Nephron (organoid): ENCODE measurements at regions not wholly inside any gene's neighbourhood (a gene's known extent, or its start where the extent isn't known, plus 50 kb on each side); places are given as distances from the start of the nearest gene placed in this dataset.

Experiments used
- H3K27ac Mint-ChIP-seq, 3 experiments: 2 replicates each; pipeline ENCODE4 v1.8.0; 2020; ENCODE audit warnings: mixed read lengths in 3 of 3, mild to moderate bottlenecking in 2 of 3, moderate library complexity in 1 of 3
- H3K27me3 Mint-ChIP-seq: 2 replicates; pipeline ENCODE4 v1.8.0; 2021; ENCODE audit warnings: low read depth, mild to moderate bottlenecking, moderate library complexity, mixed read lengths
- H3K36me3 Mint-ChIP-seq: 2 replicates; pipeline ENCODE4 v1.8.0; 2020; ENCODE audit warnings: low read depth, mixed read lengths
- H3K4me1 Mint-ChIP-seq: 2 replicates; pipeline ENCODE4 v1.8.0; 2020; ENCODE audit warnings: mixed read lengths
- H3K4me3 Mint-ChIP-seq, 3 experiments: 2 replicates each; pipeline ENCODE4 v1.8.0; 2020; ENCODE audit warnings: mild to moderate bottlenecking in 3 of 3, mixed read lengths in 3 of 3, moderate library complexity in 2 of 3
- H3K9me3 Mint-ChIP-seq: 2 replicates; pipeline ENCODE4 v1.8.0; 2020; ENCODE audit warnings: mixed read lengths
- TF ChIP-seq, protein P1 (sequence below), 3 experiments: fragments of 200-600 bp; sonication (generic); IDR thresholded peaks; one replicate each; pipeline ENCODE4 v1.5.0; 2021; ENCODE audit warnings: antibody characterized with exemption in 3 of 3; ENCODE audit not compliant: unreplicated experiment in 3 of 3

DNA sequence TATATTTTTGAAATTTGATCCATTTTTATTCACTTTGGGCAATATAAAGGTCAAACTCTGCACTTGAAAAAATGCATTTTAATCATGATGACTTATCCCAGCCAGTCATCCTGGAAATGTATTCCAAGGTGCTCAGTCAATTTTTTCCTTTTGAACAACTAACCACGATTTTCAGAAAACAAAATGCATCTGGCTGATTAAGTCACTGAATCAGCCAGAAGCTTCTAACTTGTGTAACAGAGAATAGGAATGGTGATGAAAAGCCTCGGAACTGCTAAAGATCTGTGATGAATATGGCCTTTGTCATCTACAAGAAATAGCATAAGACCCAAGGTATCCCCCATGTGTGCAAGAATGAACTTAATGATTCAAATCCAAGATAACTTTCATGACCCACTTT lies 572.7 kb downstream of the EPHA4 start:
- H3K36me3 Mint-ChIP-seq, result no peaks in the 10 kb centered on the region
- no peak overlapping the region for H3K4me3 Mint-ChIP-seq
- H3K4me1 Mint-ChIP-seq, result peaks cover 32% of the 10 kb centered on the region
- no peaks in the 10 kb centered on the region for H3K9me3 Mint-ChIP-seq
- H3K27me3 Mint-ChIP-seq, result peaks cover 4% of the 10 kb centered on the region
- TF ChIP-seq, protein P1, sequence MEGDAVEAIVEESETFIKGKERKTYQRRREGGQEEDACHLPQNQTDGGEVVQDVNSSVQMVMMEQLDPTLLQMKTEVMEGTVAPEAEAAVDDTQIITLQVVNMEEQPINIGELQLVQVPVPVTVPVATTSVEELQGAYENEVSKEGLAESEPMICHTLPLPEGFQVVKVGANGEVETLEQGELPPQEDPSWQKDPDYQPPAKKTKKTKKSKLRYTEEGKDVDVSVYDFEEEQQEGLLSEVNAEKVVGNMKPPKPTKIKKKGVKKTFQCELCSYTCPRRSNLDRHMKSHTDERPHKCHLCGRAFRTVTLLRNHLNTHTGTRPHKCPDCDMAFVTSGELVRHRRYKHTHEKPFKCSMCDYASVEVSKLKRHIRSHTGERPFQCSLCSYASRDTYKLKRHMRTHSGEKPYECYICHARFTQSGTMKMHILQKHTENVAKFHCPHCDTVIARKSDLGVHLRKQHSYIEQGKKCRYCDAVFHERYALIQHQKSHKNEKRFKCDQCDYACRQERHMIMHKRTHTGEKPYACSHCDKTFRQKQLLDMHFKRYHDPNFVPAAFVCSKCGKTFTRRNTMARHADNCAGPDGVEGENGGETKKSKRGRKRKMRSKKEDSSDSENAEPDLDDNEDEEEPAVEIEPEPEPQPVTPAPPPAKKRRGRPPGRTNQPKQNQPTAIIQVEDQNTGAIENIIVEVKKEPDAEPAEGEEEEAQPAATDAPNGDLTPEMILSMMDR (IDR thresholded peaks at IDR 0.05; ENCODE audit: unreplicated experiment in 3 of 3), result no peak
- no peak overlapping the region for H3K27ac Mint-ChIP-seq

DNA sequence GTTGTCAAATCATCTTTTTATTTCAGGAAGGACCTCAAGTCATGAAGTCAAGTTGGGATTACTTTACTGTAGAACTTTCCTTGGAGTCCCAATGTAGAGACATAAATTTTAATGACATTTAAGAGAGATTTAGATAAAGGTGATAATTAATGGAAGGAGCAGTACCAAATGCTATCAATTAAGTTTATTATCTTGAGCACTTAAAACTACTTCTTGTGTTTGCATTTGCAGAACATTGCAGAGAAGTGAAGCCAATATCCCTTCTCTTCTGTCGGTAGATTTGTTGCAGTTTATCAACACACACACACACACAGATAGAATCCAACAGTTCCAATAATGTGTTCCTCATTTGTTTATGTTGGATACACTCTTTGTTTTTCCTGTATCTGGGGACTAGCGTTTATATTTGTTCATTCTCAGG lies 570.7 kb downstream of the EPHA4 start:
- H3K4me3 Mint-ChIP-seq, result no peak overlapping the region
- TF ChIP-seq, protein P1 (IDR thresholded peaks at IDR 0.05; ENCODE audit: unreplicated experiment in 3 of 3), result no peak
- H3K4me1 Mint-ChIP-seq, result peaks cover 28% of the 10 kb centered on the region
- H3K36me3 Mint-ChIP-seq, result no peaks in the 10 kb centered on the region
- no peaks in the 10 kb centered on the region for H3K9me3 Mint-ChIP-seq
- peak overlapping the region in 1 of 3 experiments; percentile 4 for H3K27ac Mint-ChIP-seq
- peaks cover 4% of the 10 kb centered on the region for H3K27me3 Mint-ChIP-seq

DNA sequence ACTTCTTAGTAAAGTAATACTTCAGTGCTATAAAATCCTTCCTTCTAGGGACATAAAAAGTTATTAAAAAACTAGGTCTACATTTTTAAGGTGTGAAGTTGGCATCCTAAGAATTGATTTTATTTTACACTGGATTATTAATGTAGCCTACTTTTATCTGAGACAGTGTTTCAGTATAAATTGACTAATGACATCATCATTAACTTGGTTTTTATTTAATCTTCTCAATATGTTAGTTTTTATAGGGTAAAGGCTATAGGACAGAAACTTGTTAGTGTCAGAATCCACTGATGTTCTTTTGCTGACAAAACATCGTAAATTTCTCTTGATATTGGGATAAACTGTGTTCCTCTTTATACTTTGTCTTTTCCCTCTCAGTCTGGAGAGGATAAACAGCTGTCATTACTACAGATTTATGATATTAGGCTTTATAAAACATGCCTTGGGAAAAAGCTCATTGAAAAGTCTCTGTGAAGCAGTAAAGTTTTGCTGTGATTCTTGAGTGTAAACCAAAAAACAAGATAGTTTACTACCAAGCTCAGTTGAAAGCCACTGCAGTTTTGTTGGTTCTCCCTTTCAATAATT lies 569.9 kb downstream of the EPHA4 start:
- Mint-ChIP-seq H3K36me3 (no peaks in the 10 kb centered on the region), H3K27me3 (peaks cover 4% of the 10 kb centered on the region), H3K27ac (peak overlapping the region in 1 of 3 experiments; percentile 4), H3K9me3 (no peaks in the 10 kb centered on the region), H3K4me1 (peaks cover 26% of the 10 kb centered on the region), H3K4me3 (no peak overlapping the region)
- TF ChIP-seq, protein P1 (IDR thresholded peaks at IDR 0.05; ENCODE audit: unreplicated experiment in 3 of 3), result no peak

DNA sequence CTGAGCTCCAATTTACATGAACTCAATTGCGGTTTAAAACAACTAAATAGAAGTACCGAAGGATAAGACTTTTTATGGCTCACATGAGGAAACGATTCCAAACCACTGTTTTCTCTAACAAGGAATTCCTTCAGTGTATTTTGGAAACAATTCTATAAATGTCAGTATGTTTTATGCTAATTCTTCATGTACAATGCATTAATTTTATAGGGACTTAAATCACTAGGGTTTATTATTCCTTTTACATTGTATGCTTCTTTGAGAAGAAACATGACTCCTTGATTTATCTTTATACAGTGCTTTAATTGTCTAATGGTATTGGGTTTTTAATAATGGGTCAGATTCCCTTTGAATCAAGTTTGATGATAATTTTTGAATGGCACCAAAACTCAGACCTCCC lies 566.8 kb downstream of the EPHA4 start:
- peak overlapping the region in 2 of 3 experiments; percentile 21 for H3K27ac Mint-ChIP-seq
- peaks cover 4% of the 10 kb centered on the region for H3K27me3 Mint-ChIP-seq
- no peaks in the 10 kb centered on the region for H3K9me3 Mint-ChIP-seq
- no peak overlapping the region for H3K4me3 Mint-ChIP-seq
- no peaks in the 10 kb centered on the region for H3K36me3 Mint-ChIP-seq
- TF ChIP-seq, protein P1 (IDR thresholded peaks at IDR 0.05; ENCODE audit: unreplicated experiment in 3 of 3), result no peak
- peaks cover 26% of the 10 kb centered on the region for H3K4me1 Mint-ChIP-seq

DNA sequence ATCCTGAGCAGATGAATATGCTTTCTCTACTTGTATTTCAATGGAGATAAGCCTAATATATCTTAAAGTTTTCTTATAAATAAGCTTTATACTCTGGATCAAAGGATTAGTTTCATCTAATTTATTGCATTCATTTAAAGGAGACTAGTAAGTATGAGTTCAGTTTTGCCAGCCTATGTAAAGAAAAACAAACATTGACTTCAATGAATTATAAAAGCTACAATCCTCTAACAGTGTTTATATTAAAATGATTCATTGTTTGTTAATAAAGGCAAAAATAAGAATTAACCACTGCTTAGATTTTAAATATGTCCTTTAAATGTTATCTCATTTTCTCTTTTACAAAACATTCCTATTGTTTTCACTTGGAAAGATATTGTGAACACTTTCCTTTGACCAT lies 566.0 kb downstream of the EPHA4 start:
- H3K27me3 Mint-ChIP-seq, result peaks cover 4% of the 10 kb centered on the region
- TF ChIP-seq, protein P1 (IDR thresholded peaks at IDR 0.05; ENCODE audit: unreplicated experiment in 3 of 3), result no peak
- H3K36me3 Mint-ChIP-seq, result no peaks in the 10 kb centered on the region
- H3K4me3 Mint-ChIP-seq, result no peak overlapping the region
- peaks cover 24% of the 10 kb centered on the region for H3K4me1 Mint-ChIP-seq
- H3K9me3 Mint-ChIP-seq, result no peaks in the 10 kb centered on the region
- H3K27ac Mint-ChIP-seq, result no peak overlapping the region

DNA sequence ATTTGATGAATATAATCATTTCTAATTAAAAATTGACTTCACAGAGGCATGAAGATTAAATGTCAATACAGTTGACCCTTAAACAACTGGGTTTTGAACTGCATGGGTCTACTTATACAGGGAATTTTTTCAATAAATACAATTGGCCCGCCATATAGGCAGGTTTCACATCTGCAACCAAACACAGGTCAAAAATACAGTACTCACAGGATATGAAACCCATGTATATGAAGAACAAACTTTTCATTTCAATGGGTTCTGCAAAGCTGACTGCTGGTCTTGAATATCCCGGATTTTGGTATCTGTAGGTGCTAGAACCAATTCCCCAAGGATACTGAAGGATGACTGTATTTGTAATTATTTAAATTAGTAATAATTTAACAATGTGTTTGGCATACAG lies 555.6 kb downstream of the EPHA4 start:
- Mint-ChIP-seq H3K27ac (no peak overlapping the region), H3K4me3 (no peak overlapping the region)

More for the DNA sequence above, 555.6 kb downstream of the EPHA4 start:
- peaks cover 4% of the 10 kb centered on the region for H3K27me3 Mint-ChIP-seq
- H3K36me3 Mint-ChIP-seq, result no peaks in the 10 kb centered on the region
- H3K4me1 Mint-ChIP-seq, result no peaks in the 10 kb centered on the region
- TF ChIP-seq, protein P1 (IDR thresholded peaks at IDR 0.05; ENCODE audit: unreplicated experiment in 3 of 3), result no peak
- no peaks in the 10 kb centered on the region for H3K9me3 Mint-ChIP-seq
